HG02970 (cell line): ENCODE measurements at regions not wholly inside any gene's neighbourhood (a gene's known extent, or its start where the extent isn't known, plus 50 kb on each side); places are given as distances from the start of the nearest gene placed in this dataset.

Experiments
- ATAC-seq: cut with Tn5 transposase; IDR thresholded peaks from one replicate; pipeline ENCODE4 v1.9.1; 2021; ENCODE audit warnings: mild to moderate bottlenecking, moderate library complexity, moderate number of reproducible peaks; ENCODE audit not compliant: unreplicated experiment, low FRiP score

- ATAC-seq, result no peak
Observed at GRCh38 chr6:79330704-79331103, 96.2 kb upstream of the HMGN3 start.

DNA sequence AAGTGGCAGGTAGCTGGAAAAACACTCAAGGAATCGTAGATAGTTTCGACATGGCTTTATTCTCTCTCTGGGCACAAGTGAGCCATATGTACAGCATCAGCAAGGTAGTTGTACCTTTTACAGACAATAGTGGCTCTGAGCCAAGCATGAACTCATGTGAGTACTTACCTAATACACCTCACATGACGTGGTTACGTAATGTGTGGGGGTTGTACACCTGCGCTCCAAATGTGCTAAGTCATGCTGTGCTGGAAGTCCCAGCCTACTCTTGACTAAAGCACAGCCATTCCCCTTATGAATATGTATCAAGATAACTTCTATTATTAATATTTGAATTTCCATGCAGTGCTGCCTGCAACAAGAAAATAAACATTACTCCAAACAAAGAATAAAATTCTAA, 78.8 kb upstream of the HMGN3 start:
- no peak for ATAC-seq

- no peak for ATAC-seq
Observed at GRCh38 chr6:79307321-79308036, 73.0 kb upstream of the HMGN3 start.

DNA sequence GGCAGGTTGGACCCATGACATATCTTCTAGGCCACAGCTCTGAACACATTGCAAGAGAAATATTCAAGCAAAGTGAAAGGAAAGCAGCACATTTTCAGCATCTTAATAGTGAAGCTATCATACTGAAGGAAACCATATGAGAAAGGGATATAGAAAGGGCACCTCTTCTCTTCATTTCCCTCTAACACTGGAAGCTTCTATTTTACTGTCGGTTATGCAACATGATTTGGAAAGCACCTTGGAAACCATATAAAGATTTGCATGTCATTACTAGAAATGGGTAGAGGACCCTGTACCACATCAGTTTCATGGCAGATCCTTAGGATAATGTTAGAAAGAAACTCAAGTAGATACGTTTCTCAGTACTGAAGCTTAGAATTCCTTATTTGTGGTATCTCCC, 70.5 kb upstream of the HMGN3 start:
- ATAC-seq, result no peak

- no peak for ATAC-seq
Observed at GRCh38 chr6:79302341-79302740, 67.9 kb upstream of the HMGN3 start.

- no peak for ATAC-seq
Observed at GRCh38 chr6:79301290-79301689, 66.8 kb upstream of the HMGN3 start.

- no peak for ATAC-seq
Observed at GRCh38 chr6:79296211-79296610, 61.7 kb upstream of the HMGN3 start.
